ENCODE measurements at regions not wholly inside any gene's neighbourhood (a gene's known extent, or its start where the extent isn't known, plus 50 kb on each side); places are given as distances from the start of the nearest gene placed in this dataset.

DNA sequence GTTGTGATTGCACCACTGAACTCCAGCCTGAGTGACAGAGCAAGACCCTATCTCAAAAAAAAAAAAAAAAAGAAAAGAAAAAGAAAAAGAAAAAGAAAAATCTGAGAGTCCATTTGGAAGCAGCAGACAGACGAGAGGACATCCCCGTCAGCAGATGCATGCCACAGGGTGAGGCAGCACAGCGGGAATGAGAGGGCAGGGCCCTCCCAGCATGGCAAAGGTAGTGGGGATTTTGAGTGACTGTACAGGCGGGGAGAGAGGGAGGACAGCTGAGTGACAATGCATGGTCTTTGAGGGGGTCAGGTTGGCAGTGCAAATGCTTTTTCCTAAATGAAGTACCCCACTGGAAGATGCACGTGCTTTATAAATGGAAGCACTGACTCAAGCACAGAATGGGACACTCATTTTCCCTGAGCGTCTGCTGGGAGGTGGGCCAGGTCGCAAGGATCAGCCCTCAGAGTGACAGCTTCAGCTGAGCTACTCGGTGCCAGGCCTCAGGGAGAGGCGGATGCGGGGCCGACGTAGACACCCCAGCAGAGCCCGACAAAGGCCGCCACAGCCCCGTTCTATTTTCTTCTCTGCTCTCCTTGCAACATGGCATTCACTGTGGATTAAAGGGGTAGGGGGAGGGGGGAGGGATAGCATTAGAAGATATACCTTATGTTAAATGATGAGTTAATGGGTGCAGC, 113.5 kb downstream of the SHANK2 start:
- Histone ChIP-seq H3K36me3 (ENCODE audit: control insufficient read depth in 2 of 2, insufficient read depth in 1 of 2, low read length in 2 of 2) (no peaks in the 10 kb centered on the region), H3K9me3 (ENCODE audit: control insufficient read depth, insufficient read depth, low read depth, low read length) (no peaks in the 10 kb centered on the region), H3K4me3 (ENCODE audit: low read depth, low read length) (no peak overlapping the region), H3K27ac (ENCODE audit: extremely low read depth, low read depth, low read length) (no peak overlapping the region), H3K4me1 (ENCODE audit: control insufficient read depth, insufficient read depth, low read length) (no peaks in the 10 kb centered on the region)
- CTCF ChIA-PET = no interaction called here
- TF ChIP-seq ZNF10 (tag by site-specific recombination; IDR thresholded peaks at IDR 0.05) (no peak), PATZ1 (tag by site-specific recombination; IDR thresholded peaks at IDR 0.05) (no peak), ZNF529 (tag by site-specific recombination; IDR thresholded peaks at IDR 0.05; ENCODE audit: insufficient replicate concordance) (no peak), ZNF548 (tag by site-specific recombination; IDR thresholded peaks at IDR 0.05) (no peak), ZNF768 (tag by site-specific recombination; IDR thresholded peaks at IDR 0.05) (no peak), ZNF76 (tag by site-specific recombination; IDR thresholded peaks at IDR 0.05; ENCODE audit: borderline replicate concordance, low read depth) (no peak), WT1 (tag by site-specific recombination; IDR thresholded peaks at IDR 0.05) (no peak), RBAK (tag by site-specific recombination; IDR thresholded peaks at IDR 0.05) (no peak), OVOL3 (tag by site-specific recombination; IDR thresholded peaks at IDR 0.05) (no peak), ZIC2 (tag by site-specific recombination; IDR thresholded peaks at IDR 0.05) (no peak), IKZF3 (tag by site-specific recombination; IDR thresholded peaks at IDR 0.05) (no peak)
- TF ChIP-seq, protein P1, sequence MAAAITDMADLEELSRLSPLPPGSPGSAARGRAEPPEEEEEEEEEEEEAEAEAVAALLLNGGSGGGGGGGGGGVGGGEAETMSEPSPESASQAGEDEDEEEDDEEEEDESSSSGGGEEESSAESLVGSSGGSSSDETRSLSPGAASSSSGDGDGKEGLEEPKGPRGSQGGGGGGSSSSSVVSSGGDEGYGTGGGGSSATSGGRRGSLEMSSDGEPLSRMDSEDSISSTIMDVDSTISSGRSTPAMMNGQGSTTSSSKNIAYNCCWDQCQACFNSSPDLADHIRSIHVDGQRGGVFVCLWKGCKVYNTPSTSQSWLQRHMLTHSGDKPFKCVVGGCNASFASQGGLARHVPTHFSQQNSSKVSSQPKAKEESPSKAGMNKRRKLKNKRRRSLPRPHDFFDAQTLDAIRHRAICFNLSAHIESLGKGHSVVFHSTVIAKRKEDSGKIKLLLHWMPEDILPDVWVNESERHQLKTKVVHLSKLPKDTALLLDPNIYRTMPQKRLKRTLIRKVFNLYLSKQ (tag by site-specific recombination; IDR thresholded peaks at IDR 0.05; ENCODE audit: borderline replicate concordance) = no peak
- POLR2A ChIA-PET = no interaction called here

DNA sequence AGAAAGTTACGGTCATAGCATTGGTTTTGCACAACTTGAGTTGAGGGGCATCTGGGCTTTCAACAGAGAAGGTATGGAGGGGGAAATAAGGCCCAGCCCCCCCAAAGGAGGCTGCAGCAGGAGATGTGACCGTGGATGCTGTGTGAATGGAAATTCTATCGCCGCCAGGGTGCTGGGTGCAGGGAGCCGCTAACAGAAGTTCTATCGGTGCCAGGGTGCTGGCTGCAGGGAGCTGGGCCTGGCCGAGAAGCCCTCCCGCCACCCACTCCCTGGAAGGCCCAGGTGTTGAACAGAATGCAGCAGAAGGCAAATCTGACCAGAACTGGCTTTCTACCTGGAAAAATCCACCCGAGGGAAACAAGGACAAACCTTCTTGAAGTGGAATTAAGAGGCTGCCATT, 115.0 kb downstream of the SHANK2 start:
- H3K36me3 ChIP-seq (ENCODE audit: control insufficient read depth in 2 of 2, insufficient read depth in 1 of 2, low read length in 2 of 2) = no peaks in the 10 kb centered on the region
- no peaks in the 10 kb centered on the region for H3K4me1 ChIP-seq (ENCODE audit: control insufficient read depth, insufficient read depth, low read length)
- ChIA-PET POLR2A (no interaction called here), CTCF (no interaction called here)
- no peak overlapping the region for H3K27ac ChIP-seq (ENCODE audit: extremely low read depth, low read depth, low read length)
- H3K4me3 ChIP-seq (ENCODE audit: low read depth, low read length) = no peak overlapping the region
- no peaks in the 10 kb centered on the region for H3K9me3 ChIP-seq (ENCODE audit: control insufficient read depth, insufficient read depth, low read depth, low read length)
- TF ChIP-seq ZNF211 (tag by site-specific recombination; IDR thresholded peaks at IDR 0.05; ENCODE audit: low read depth) = no peak
- TF ChIP-seq ZNF514 (tag by site-specific recombination; IDR thresholded peaks at IDR 0.05) = no peak
- TF ChIP-seq ZNF549 (tag by site-specific recombination; IDR thresholded peaks at IDR 0.05) = no peak
- TF ChIP-seq, protein P2, sequence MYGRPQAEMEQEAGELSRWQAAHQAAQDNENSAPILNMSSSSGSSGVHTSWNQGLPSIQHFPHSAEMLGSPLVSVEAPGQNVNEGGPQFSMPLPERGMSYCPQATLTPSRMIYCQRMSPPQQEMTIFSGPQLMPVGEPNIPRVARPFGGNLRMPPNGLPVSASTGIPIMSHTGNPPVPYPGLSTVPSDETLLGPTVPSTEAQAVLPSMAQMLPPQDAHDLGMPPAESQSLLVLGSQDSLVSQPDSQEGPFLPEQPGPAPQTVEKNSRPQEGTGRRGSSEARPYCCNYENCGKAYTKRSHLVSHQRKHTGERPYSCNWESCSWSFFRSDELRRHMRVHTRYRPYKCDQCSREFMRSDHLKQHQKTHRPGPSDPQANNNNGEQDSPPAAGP (tag by site-specific recombination; IDR thresholded peaks at IDR 0.05) = no peak
- no peak for TF ChIP-seq ZNF391 (tag by site-specific recombination; IDR thresholded peaks at IDR 0.05; ENCODE audit: borderline replicate concordance, low read depth)
- no peak for TF ChIP-seq GLIS1 (tag by site-specific recombination; IDR thresholded peaks at IDR 0.05)
- TF ChIP-seq, protein P3, sequence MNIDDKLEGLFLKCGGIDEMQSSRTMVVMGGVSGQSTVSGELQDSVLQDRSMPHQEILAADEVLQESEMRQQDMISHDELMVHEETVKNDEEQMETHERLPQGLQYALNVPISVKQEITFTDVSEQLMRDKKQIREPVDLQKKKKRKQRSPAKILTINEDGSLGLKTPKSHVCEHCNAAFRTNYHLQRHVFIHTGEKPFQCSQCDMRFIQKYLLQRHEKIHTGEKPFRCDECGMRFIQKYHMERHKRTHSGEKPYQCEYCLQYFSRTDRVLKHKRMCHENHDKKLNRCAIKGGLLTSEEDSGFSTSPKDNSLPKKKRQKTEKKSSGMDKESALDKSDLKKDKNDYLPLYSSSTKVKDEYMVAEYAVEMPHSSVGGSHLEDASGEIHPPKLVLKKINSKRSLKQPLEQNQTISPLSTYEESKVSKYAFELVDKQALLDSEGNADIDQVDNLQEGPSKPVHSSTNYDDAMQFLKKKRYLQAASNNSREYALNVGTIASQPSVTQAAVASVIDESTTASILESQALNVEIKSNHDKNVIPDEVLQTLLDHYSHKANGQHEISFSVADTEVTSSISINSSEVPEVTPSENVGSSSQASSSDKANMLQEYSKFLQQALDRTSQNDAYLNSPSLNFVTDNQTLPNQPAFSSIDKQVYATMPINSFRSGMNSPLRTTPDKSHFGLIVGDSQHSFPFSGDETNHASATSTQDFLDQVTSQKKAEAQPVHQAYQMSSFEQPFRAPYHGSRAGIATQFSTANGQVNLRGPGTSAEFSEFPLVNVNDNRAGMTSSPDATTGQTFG (tag by site-specific recombination; IDR thresholded peaks at IDR 0.05; ENCODE audit: borderline replicate concordance) = no peak
- no peak for TF ChIP-seq ZNF138 (tag by site-specific recombination; IDR thresholded peaks at IDR 0.05; ENCODE audit: borderline replicate concordance)
- TF ChIP-seq ZFP41 (tag by site-specific recombination; IDR thresholded peaks at IDR 0.05; ENCODE audit: borderline replicate concordance) = no peak
- TF ChIP-seq, protein P4, sequence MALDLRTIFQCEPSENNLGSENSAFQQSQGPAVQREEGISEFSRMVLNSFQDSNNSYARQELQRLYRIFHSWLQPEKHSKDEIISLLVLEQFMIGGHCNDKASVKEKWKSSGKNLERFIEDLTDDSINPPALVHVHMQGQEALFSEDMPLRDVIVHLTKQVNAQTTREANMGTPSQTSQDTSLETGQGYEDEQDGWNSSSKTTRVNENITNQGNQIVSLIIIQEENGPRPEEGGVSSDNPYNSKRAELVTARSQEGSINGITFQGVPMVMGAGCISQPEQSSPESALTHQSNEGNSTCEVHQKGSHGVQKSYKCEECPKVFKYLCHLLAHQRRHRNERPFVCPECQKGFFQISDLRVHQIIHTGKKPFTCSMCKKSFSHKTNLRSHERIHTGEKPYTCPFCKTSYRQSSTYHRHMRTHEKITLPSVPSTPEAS (tag by site-specific recombination; IDR thresholded peaks at IDR 0.05) = no peak
- TF ChIP-seq ZNF501 (tag by site-specific recombination; IDR thresholded peaks at IDR 0.05) = no peak
- no peak for TF ChIP-seq ZNF350 (tag by site-specific recombination; IDR thresholded peaks at IDR 0.05)
- TF ChIP-seq ZNF792 (tag by site-specific recombination; IDR thresholded peaks at IDR 0.05) = no peak
- TF ChIP-seq ZNF311 (tag by site-specific recombination; IDR thresholded peaks at IDR 0.05; ENCODE audit: borderline replicate concordance) = no peak
- TF ChIP-seq, protein P5, sequence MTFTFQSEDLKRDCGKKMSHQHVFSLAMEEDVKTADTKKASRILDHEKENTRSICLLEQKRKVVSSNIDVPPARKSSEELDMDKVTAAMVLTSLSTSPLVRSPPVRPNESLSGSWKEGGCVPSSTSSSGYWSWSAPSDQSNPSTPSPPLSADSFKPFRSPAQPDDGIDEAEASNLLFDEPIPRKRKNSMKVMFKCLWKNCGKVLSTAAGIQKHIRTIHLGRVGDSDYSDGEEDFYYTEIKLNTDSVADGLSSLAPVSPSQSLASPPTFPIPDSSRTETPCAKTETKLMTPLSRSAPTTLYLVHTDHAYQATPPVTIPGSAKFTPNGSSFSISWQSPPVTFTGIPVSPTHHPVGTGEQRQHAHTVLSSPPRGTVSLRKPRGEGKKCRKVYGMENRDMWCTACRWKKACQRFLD (tag by site-specific recombination; IDR thresholded peaks at IDR 0.05) = no peak

Data from HEK293 (cell line).